Activated B cell treated with CpG ODN at 0.5 μM for 24 hours (primary cell): ENCODE measurements at regions not wholly inside any gene's neighbourhood (a gene's known extent, or its start where the extent isn't known, plus 50 kb on each side); places are given as distances from the start of the nearest gene placed in this dataset.
A peak's percentile ranks its signal among the peaks of the same experiment; 100 is the strongest.

Source experiments
- ATAC-seq: fragments of 200-7000 bp; cut with Tn5 transposase; one replicate; pipeline ENCODE4 v1.10.0; 2021; ENCODE audit warnings: low read depth, mild to moderate bottlenecking, moderate library complexity
- CTCF ChIA-PET: fragments of 350-600 bp; sonication (Branson Sonifier 250); formaldehyde crosslinking; loops from one replicate; lab custom pipeline; 2021; ENCODE audit warnings: antibody characterized with exemption; lab: Charles Lee
- POLR2A ChIA-PET: fragments of 350-600 bp; sonication (Branson Sonifier 250); formaldehyde crosslinking; loops from one replicate; lab custom pipeline; 2021; ENCODE audit warnings: antibody characterized with exemption; lab: Charles Lee
- DNase-seq: peaks from one replicate; pipeline ENCODE4 v3.0.0; 2022
- H3K27ac Mint-ChIP-seq: one replicate; pipeline ENCODE4 v1.8.0; 2020; ENCODE audit warnings: mixed read lengths
- H3K27me3 Mint-ChIP-seq: one replicate; pipeline ENCODE4 v1.8.0; 2021; ENCODE audit warnings: mixed read lengths
- H3K36me3 Mint-ChIP-seq: one replicate; pipeline ENCODE4 v1.8.0; 2021; ENCODE audit warnings: low read depth, mixed read lengths
- H3K4me1 Mint-ChIP-seq: one replicate; pipeline ENCODE4 v1.8.0; 2021; ENCODE audit warnings: mixed read lengths
- H3K4me3 Mint-ChIP-seq: one replicate; pipeline ENCODE4 v1.8.0; 2020; ENCODE audit warnings: mild to moderate bottlenecking, mixed read lengths
- H3K9me3 Mint-ChIP-seq: one replicate; pipeline ENCODE4 v1.8.0; 2020; ENCODE audit warnings: mixed read lengths
- CTCF ChIP-seq: fragments of 200-600 bp; IDR thresholded peaks from one replicate; pipeline ENCODE4 v1.8.0; 2022; ENCODE audit warnings: antibody characterized with exemption, mild to moderate bottlenecking
- intact Hi-C: fragments of 100-400 bp; cut with micrococcal nuclease; formaldehyde crosslinking; loops from one replicate; pipeline ENCODE4 v1.15.1; 2024

GRCh38 chr1:110816945-110817344 lies 56.0 kb upstream of the CD53 start:
- no peak for TF ChIP-seq CTCF
- DNase-seq (no peak), ATAC-seq (no peak)
- Mint-ChIP-seq H3K9me3 (no peaks in the 10 kb centered on the region), H3K4me3 (no peak overlapping the region), H3K4me1 (peaks cover 4% of the 10 kb centered on the region), H3K36me3 (no peaks in the 10 kb centered on the region), H3K27me3 (no peaks in the 10 kb centered on the region), H3K27ac (no peak overlapping the region)
- CTCF ChIA-PET = interaction anchor here (1.4 to 3.2 kb wide), 2 partner anchors 12 to 37 kb away, joined by 4 to 11 read pairs; no protein-coding TSS in a partner anchor
- POLR2A ChIA-PET = no interaction called here
- intact Hi-C loops = no loop called here

- no peak for TF ChIP-seq CTCF
- H3K4me3 Mint-ChIP-seq = no peak overlapping the region
- H3K4me1 Mint-ChIP-seq = peaks cover 4% of the 10 kb centered on the region
- no peak for DNase-seq
- ChIA-PET CTCF (interaction anchor here (0.8 kb wide), 1 partner anchor 18 kb away, joined by 5 read pairs; no protein-coding TSS in a partner anchor), POLR2A (no interaction called here)
- H3K9me3 Mint-ChIP-seq = peaks cover 6% of the 10 kb centered on the region
- no peaks in the 10 kb centered on the region for H3K36me3 Mint-ChIP-seq
- no peaks in the 10 kb centered on the region for H3K27me3 Mint-ChIP-seq
- intact Hi-C loops = no loop called here
- H3K27ac Mint-ChIP-seq = no peak overlapping the region
- no peak for ATAC-seq
These were observed 61.4 kb upstream of the CD53 start for GRCh38 chr1:110811529-110811928.

GRCh38 chr1:110800079-110800478 lies 72.9 kb upstream of the CD53 start:
- H3K9me3 Mint-ChIP-seq = peaks cover 5% of the 10 kb centered on the region
- no peak overlapping the region for H3K27ac Mint-ChIP-seq
- no peaks in the 10 kb centered on the region for H3K36me3 Mint-ChIP-seq
- no peak for TF ChIP-seq CTCF
- H3K27me3 Mint-ChIP-seq = no peaks in the 10 kb centered on the region
- peaks cover 1% of the 10 kb centered on the region for H3K4me1 Mint-ChIP-seq
- no peak for DNase-seq
- CTCF ChIA-PET = interaction anchor here (0.8 to 2.2 kb wide), 4 partner anchors 13 to 165 kb away, joined by 3 to 8 read pairs (median 4); no protein-coding TSS in a partner anchor
- H3K4me3 Mint-ChIP-seq = no peak overlapping the region
- POLR2A ChIA-PET = interaction anchor here (0.8 kb wide), 1 partner anchor 12 kb away, joined by 3 read pairs; no protein-coding TSS in a partner anchor
- no peak for ATAC-seq
- intact Hi-C loops = no loop called here

- no peak overlapping the region for H3K27ac Mint-ChIP-seq
- intact Hi-C loops = no loop called here
- peaks cover 5% of the 10 kb centered on the region for H3K9me3 Mint-ChIP-seq
- ATAC-seq (no peak), DNase-seq (no peak)
- H3K27me3 Mint-ChIP-seq = no peaks in the 10 kb centered on the region
- H3K36me3 Mint-ChIP-seq = no peaks in the 10 kb centered on the region
- peaks cover 3% of the 10 kb centered on the region for H3K4me1 Mint-ChIP-seq
- TF ChIP-seq CTCF = no peak
- ChIA-PET CTCF (interaction anchor here (2.2 kb wide), 1 partner anchor 11 kb away, joined by 8 read pairs; no protein-coding TSS in a partner anchor), POLR2A (no interaction called here)
- H3K4me3 Mint-ChIP-seq = no peak overlapping the region
These were observed 74.2 kb upstream of the CD53 start for GRCh38 chr1:110798691-110799256.

- H3K4me1 Mint-ChIP-seq = peaks cover 58% of the 10 kb centered on the region
- DNase-seq (no peak), ATAC-seq (no peak)
- no peaks in the 10 kb centered on the region for H3K27me3 Mint-ChIP-seq
- H3K9me3 Mint-ChIP-seq = peaks cover 13% of the 10 kb centered on the region
- POLR2A ChIA-PET = interaction anchor here (0.9 to 3.0 kb wide), 4 partner anchors 78 to 175 kb away, joined by 3 to 98 read pairs (median 4); partner anchors contain the start of genes CD53 and LRIF1
- H3K4me3 Mint-ChIP-seq = no peak overlapping the region
- intact Hi-C loops = loop anchor here (5.0 to 10.0 kb wide), 2 partner anchors 404 to 576 kb away; partner anchors contain the start of gene KCNC4
- no peaks in the 10 kb centered on the region for H3K36me3 Mint-ChIP-seq
- peak overlapping the region; percentile 95 for H3K27ac Mint-ChIP-seq
- TF ChIP-seq CTCF = no peak
- CTCF ChIA-PET = interaction anchor here (1.3 to 3.0 kb wide), 7 partner anchors 10 to 203 kb away, joined by 3 to 20 read pairs (median 8); partner anchors contain the start of gene LRIF1
These were observed 84.3 kb upstream of the CD53 start for GRCh38 chr1:110788673-110789072.
